Duodenal mucosa (tissue), 2 donors: ENCODE measurements at regions not wholly inside any gene's neighbourhood (a gene's known extent, or its start where the extent isn't known, plus 50 kb on each side); places are given as distances from the start of the nearest gene placed in this dataset.

ENCODE experiments used
- H3K27ac ChIP-seq: one replicate; pipeline ENCODE4 v1.7.0; 2013; ENCODE audit warnings: low read depth, low read length
- H3K27me3 ChIP-seq, 2 donors: one replicate each; pipeline ENCODE4 v1.7.0; 2013; ENCODE audit warnings: low read length in 2 of 2, control low read depth in 1 of 2; ENCODE audit not compliant: insufficient read depth in 2 of 2, control insufficient read depth in 1 of 2
- H3K36me3 ChIP-seq, 2 donors: one replicate each; pipeline ENCODE4 v1.7.0; 2013; ENCODE audit warnings: low read length in 2 of 2, control low read depth in 1 of 2; ENCODE audit not compliant: insufficient read depth in 2 of 2, control insufficient read depth in 1 of 2
- H3K4me1 ChIP-seq, 2 donors: one replicate each; pipeline ENCODE4 v1.7.0; 2013; ENCODE audit warnings: low read length in 2 of 2, control low read depth in 1 of 2; ENCODE audit not compliant: insufficient read depth in 2 of 2, control insufficient read depth in 1 of 2
- H3K4me3 ChIP-seq, 2 donors: one replicate each; pipeline ENCODE4 v1.7.0; 2013; ENCODE audit warnings: low read length in 2 of 2, low read depth in 1 of 2
- H3K9ac ChIP-seq, 2 donors: one replicate each; pipeline ENCODE4 v1.7.0; 2013; ENCODE audit warnings: low read length in 2 of 2, low read depth in 1 of 2
- H3K9me3 ChIP-seq, 2 donors: one replicate each; pipeline ENCODE4 v1.7.0; 2013; ENCODE audit warnings: low read length in 2 of 2, control low read depth in 1 of 2; ENCODE audit not compliant: control insufficient read depth in 1 of 2

DNA sequence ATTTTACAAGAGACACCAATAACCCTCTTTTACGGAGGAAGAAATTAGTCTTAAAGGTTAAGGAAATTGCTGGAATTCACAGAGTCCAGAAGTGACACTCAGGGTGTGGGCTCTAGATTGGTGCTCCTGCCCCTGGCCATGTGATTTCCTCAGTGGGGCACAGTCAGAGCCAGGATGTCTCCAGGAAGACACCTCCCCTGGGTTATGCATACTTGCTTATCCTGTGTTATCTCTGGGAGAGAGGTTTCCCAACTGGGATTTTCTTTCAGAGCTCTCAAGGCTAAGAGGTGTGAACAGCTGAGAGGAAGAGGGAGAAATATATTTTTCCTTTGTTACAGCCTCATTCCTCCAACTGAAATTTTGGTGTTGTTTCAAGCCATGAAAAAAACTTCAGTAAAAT lies 125.6 kb upstream of the CELF4 start:
- Histone ChIP-seq H3K4me1 (no peaks in the 10 kb centered on the region), H3K9me3 (no peaks in the 10 kb centered on the region), H3K36me3 (no peaks in the 10 kb centered on the region), H3K27me3 (no peaks in the 10 kb centered on the region), H3K4me3 (no peak overlapping the region), H3K9ac (no peak overlapping the region), H3K27ac (no peak overlapping the region)

DNA sequence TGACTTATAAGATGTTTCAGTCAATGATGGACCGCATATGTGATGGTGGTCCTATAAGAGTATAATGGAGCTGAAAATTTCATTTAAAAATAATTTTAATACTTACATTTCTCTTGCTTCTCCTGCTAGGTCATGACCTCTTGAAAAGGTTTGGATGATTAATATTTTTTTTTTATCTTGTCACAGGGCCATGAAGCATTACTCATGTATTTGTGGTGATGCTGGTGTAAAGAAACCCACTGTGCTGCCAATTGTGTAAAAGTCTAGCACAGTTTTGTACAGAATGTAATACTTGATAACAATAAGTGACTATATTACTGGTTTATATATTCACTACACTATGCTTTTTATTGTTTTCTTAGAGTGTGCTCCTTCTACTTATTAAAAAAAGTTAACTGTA lies 124.2 kb upstream of the CELF4 start:
- Histone ChIP-seq H3K27me3 (no peaks in the 10 kb centered on the region), H3K36me3 (no peaks in the 10 kb centered on the region), H3K4me1 (no peaks in the 10 kb centered on the region), H3K4me3 (no peak overlapping the region), H3K9me3 (no peaks in the 10 kb centered on the region), H3K27ac (no peak overlapping the region), H3K9ac (no peak overlapping the region)

DNA sequence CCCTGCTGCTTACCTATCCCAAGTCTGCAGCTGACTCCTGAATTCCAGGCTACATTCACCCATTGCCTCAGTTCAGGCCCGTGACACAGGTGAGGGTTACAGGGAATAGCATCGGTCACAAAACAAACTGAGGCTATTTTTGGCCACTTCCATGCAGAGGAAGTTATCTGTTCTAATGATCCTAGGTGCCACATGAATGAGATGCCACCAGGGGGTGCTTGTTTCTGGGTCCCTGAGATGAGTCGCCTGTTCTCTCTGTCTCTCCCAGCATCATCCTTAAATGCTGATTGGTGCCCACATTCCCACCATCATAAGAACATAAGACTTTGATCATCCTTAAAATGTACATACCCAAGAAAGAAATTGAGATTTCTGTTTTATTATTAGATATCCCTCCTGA lies 119.0 kb upstream of the CELF4 start:
- no peaks in the 10 kb centered on the region for H3K27me3 ChIP-seq
- no peaks in the 10 kb centered on the region for H3K36me3 ChIP-seq
- no peaks in the 10 kb centered on the region for H3K4me1 ChIP-seq
- no peak overlapping the region for H3K4me3 ChIP-seq
- H3K9ac ChIP-seq: no peak overlapping the region
- H3K27ac ChIP-seq: no peak overlapping the region
- H3K9me3 ChIP-seq: no peaks in the 10 kb centered on the region

DNA sequence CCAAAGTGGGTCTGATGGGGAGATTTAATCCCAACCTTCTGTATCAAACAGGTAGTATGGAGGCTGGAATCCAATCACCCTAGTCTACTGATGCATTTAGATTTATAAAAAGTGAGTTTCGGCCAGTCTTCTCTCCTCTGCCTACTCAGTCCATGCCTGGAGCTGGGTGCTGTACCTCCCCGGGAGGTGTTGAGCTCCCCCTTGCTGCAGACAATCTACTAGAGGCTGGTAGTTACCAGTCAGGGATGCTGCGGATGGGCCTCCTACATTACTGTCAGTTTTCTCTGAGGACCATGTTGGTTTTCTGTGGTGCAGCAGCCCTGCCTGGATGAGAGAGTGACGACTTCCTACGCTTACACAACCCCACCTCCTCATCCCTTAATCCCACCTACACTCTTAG lies 118.6 kb upstream of the CELF4 start:
- no peak overlapping the region for H3K9ac ChIP-seq
- H3K27me3 ChIP-seq: no peaks in the 10 kb centered on the region

DNA sequence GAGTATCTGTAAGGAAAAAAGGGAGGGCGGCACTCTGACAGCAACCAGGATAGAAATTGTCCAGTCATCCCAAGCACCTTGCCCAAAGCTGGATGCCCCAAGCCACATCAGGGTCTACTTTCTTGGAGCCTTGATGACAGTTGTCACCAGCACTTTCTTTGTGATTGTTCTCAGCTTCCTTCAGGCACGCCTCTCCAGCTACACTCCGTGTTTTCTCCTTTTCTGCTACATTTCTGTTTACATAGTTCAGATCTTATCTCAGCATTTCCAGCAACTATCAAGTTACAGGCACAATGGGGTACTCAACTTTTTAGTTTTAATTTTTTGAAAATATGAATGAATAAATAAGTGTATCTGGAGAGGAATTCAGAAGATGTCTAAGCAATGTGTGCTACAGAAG lies 115.3 kb upstream of the CELF4 start:
- Histone ChIP-seq H3K4me3 (no peak overlapping the region), H3K9me3 (no peaks in the 10 kb centered on the region), H3K36me3 (no peaks in the 10 kb centered on the region), H3K9ac (no peak overlapping the region), H3K27me3 (no peaks in the 10 kb centered on the region), H3K27ac (no peak overlapping the region), H3K4me1 (no peaks in the 10 kb centered on the region)

More for the DNA sequence above, 118.6 kb upstream of the CELF4 start:
- Histone ChIP-seq H3K27ac (no peak overlapping the region), H3K9me3 (no peaks in the 10 kb centered on the region), H3K4me3 (no peak overlapping the region), H3K36me3 (no peaks in the 10 kb centered on the region), H3K4me1 (no peaks in the 10 kb centered on the region)

DNA sequence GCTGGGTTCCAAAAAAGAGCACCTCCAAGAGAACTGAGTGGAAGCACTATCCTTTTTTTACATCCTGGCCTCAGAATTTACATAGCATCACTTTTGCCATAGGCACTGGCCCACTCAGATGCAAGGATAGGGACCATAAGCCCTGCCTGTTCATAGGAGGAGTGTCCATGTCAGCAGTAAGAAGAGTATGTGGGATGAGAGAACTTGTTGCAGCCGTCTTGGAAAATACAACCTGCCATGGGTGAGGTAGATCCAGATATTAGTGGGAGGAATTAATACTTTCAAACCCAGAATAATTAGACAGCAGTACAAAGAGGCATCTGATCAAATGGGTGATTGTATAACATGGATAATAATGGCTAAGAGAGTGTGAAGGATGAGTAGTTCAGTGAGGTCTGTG lies 110.7 kb upstream of the CELF4 start:
- no peaks in the 10 kb centered on the region for H3K9me3 ChIP-seq
- no peak overlapping the region for H3K9ac ChIP-seq
- H3K36me3 ChIP-seq: no peaks in the 10 kb centered on the region

DNA sequence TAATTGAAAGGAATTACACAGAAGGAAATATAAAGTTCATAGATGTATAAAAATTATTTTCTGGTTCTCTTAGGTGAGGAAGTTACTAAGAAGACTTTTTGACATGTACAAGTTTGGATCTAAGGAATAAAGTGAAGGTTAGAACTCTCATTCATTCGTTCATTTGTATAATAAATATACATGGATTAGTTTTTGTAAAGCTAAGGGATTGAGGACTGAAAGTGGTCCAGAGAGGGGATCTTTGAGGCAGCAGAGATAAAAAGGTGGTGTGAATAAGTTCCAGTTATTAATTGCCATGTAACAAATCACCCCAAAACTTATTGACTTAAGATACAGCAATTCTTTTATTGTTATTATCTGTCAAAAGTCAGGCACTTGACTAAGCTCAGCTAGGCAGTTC lies 110.1 kb upstream of the CELF4 start:
- Histone ChIP-seq H3K27me3 (no peaks in the 10 kb centered on the region), H3K9me3 (no peaks in the 10 kb centered on the region), H3K27ac (no peak overlapping the region), H3K4me1 (no peaks in the 10 kb centered on the region), H3K4me3 (no peak overlapping the region), H3K9ac (no peak overlapping the region), H3K36me3 (no peaks in the 10 kb centered on the region)

More for the DNA sequence above, 110.7 kb upstream of the CELF4 start:
- Histone ChIP-seq H3K27me3 (no peaks in the 10 kb centered on the region), H3K4me1 (no peaks in the 10 kb centered on the region), H3K4me3 (no peak overlapping the region), H3K27ac (no peak overlapping the region)

DNA sequence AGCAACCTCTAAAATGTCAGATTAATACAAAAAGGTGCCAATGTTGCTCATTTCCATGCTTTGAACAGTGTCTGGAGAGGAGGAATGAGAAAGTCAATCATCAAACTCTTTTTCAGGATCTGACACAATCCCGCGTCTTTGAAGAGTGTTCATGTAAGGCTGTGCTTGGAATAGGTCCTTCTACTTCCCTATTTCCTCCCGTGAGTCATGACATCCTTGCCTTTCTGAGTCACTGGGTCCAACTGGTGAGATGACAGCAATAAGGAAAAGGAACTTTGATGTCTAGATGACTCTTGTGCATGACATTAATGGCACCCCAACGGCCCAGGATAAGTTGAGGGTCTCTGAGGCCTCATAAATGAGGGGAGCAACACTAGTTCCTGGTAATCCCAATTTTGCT lies 109.0 kb upstream of the CELF4 start:
- no peak overlapping the region for H3K27ac ChIP-seq
- H3K9me3 ChIP-seq: no peaks in the 10 kb centered on the region
- H3K36me3 ChIP-seq: no peaks in the 10 kb centered on the region
- no peak overlapping the region for H3K4me3 ChIP-seq
- no peaks in the 10 kb centered on the region for H3K4me1 ChIP-seq
- no peak overlapping the region for H3K9ac ChIP-seq
- no peaks in the 10 kb centered on the region for H3K27me3 ChIP-seq

DNA sequence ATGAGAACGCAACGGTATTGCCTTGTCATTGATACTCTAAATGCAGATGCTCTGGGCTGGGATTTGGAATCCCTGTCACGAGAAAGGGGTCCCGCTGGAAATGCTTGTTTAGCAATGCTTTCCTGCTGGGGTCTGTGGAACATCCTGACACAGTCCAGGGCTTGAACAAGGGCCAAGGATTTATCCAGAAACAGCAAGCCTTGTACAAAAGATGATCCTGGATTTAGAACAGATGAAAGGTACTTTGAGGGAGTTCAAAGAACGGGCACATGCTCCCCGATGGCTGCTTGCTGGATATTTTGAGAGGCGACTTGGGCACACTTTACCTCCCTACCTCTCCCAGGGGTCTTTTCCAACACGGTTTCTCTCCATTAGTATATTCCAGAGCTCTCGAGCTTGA lies 108.1 kb upstream of the CELF4 start:
- H3K4me3 ChIP-seq: no peak overlapping the region
- no peak overlapping the region for H3K27ac ChIP-seq
- H3K36me3 ChIP-seq: no peaks in the 10 kb centered on the region
- no peaks in the 10 kb centered on the region for H3K9me3 ChIP-seq
- no peaks in the 10 kb centered on the region for H3K27me3 ChIP-seq
- no peak overlapping the region for H3K9ac ChIP-seq
- H3K4me1 ChIP-seq: no peaks in the 10 kb centered on the region

DNA sequence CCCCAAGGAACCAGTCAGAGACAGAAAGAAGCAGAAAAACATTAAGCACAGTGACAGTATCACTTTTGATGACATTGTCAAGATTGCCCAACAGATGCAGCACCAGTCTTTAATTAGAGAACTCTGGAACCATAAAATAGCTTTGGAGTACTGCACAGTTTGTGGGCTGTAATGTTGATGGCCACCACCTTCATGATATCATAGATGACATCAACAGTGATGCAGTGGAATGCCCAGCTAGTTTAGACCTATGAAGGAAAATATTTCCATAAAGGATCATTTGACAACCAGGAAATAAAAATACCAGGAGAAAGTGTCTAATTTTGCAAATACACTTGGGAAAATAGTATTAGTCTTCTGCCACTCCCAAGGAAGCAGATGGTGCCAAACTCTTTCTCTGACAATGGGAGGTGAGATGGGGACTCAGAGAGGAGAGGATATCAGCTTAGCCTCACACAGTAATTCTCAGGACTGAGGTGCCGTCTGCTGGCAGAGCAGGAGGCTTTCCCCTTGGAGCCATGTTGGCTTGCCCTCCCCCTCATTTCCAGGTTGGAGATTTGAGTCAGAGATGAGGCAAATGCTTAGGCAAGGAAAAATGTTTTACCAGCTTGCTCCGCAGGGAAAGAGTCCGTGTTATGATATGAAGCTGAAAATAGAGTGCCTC lies 107.5 kb upstream of the CELF4 start:
- Histone ChIP-seq H3K9me3 (no peaks in the 10 kb centered on the region), H3K36me3 (no peaks in the 10 kb centered on the region), H3K4me1 (no peaks in the 10 kb centered on the region), H3K27me3 (no peaks in the 10 kb centered on the region), H3K27ac (no peak overlapping the region), H3K9ac (no peak overlapping the region), H3K4me3 (no peak overlapping the region)

DNA sequence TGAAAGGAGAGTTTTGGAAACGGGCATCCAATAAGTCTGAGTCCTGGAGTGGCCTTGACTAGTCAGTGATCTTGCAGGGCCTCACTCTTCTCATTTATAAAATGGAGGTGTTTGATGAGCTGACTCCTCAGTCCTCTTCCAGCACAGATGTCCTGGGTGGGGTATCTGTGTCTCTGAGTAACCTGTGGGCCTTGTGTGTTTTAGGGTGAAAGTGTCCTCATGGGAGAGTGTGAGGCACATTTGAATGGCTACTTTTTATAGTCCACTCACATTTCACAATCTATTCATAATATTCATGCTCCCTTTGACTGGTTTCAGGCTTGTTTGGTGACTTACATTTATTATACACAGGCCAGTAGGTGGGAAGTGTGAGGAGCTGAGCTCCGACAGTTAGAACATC lies 106.4 kb upstream of the CELF4 start:
- Histone ChIP-seq H3K4me1 (no peaks in the 10 kb centered on the region), H3K27me3 (no peaks in the 10 kb centered on the region), H3K27ac (no peak overlapping the region), H3K9me3 (no peaks in the 10 kb centered on the region), H3K9ac (no peak overlapping the region), H3K4me3 (no peak overlapping the region), H3K36me3 (no peaks in the 10 kb centered on the region)
